C1 segment of cervical spinal cord (tissue), 14 donors: ENCODE measurements at regions not wholly inside any gene's neighbourhood (a gene's known extent, or its start where the extent isn't known, plus 50 kb on each side); places are given as distances from the start of the nearest gene placed in this dataset.

Experiments used
- DNase-seq, 14 donors: peaks; one replicate each; lab custom pipeline; 2025; lab: John Stamatoyannopoulos, UW

- DNase-seq, result no peak
These were observed 142.0 kb downstream of the DLEU7 start for GRCh38 chr13:50701469-50701868.

GRCh38 chr13:50706505-50706904 lies 137.0 kb downstream of the DLEU7 start:
- DNase-seq, result no peak

GRCh38 chr13:50707628-50708027 lies 135.9 kb downstream of the DLEU7 start:
- DNase-seq, result peak in 1 of 14 donors; percentile 93

GRCh38 chr13:50708461-50708860 lies 135.0 kb downstream of the DLEU7 start:
- peak in 1 of 14 donors; percentile 19 for DNase-seq

- DNase-seq, result peak in 1 of 14 donors; percentile 7
These were observed 134.4 kb downstream of the DLEU7 start for GRCh38 chr13:50709058-50709457.

GRCh38 chr13:50711131-50711815 lies 132.2 kb downstream of the DLEU7 start:
- peak in 1 of 14 donors; percentile 12 for DNase-seq

GRCh38 chr13:50711996-50712395 lies 131.5 kb downstream of the DLEU7 start:
- DNase-seq, result no peak

GRCh38 chr13:50712456-50712855 lies 131.0 kb downstream of the DLEU7 start:
- DNase-seq, result peak in 1 of 14 donors; percentile 92

- peak in 1 of 14 donors; percentile 83 for DNase-seq
These were observed 130.6 kb downstream of the DLEU7 start for GRCh38 chr13:50712881-50713280.

GRCh38 chr13:50713523-50714248 lies 129.8 kb downstream of the DLEU7 start:
- DNase-seq, result peak in 2 of 14 donors; percentile 23 to 42

- no peak for DNase-seq
These were observed 128.6 kb downstream of the DLEU7 start for GRCh38 chr13:50714891-50715290.

- DNase-seq, result peak in 9 of 14 donors; percentile 19 to 71 (median 43)
These were observed 127.9 kb downstream of the DLEU7 start for GRCh38 chr13:50715402-50716146.

GRCh38 chr13:50720861-50721671 lies 122.4 kb downstream of the DLEU7 start:
- DNase-seq, result no peak

GRCh38 chr13:50721672-50721992 lies 121.9 kb downstream of the DLEU7 start:
- DNase-seq, result no peak

- DNase-seq, result no peak
These were observed 120.9 kb downstream of the DLEU7 start for GRCh38 chr13:50722440-50723125.

- no peak for DNase-seq
These were observed 119.1 kb downstream of the DLEU7 start for GRCh38 chr13:50724438-50724837.

- DNase-seq, result no peak
These were observed 118.6 kb downstream of the DLEU7 start for GRCh38 chr13:50724913-50725312.

- DNase-seq, result no peak
These were observed 117.3 kb downstream of the DLEU7 start for GRCh38 chr13:50726164-50726563.

- no peak for DNase-seq
These were observed 114.3 kb downstream of the DLEU7 start for GRCh38 chr13:50729177-50729576.

- DNase-seq, result no peak
These were observed 112.8 kb downstream of the DLEU7 start for GRCh38 chr13:50730496-50731351.
